Colonic mucosa (tissue), 4 donors: ENCODE measurements at regions not wholly inside any gene's neighbourhood (a gene's known extent, or its start where the extent isn't known, plus 50 kb on each side); places are given as distances from the start of the nearest gene placed in this dataset.

Source experiments
- DNase-seq: peaks from one replicate; pipeline ENCODE4 v3.0.0-alpha.2; 2020
- H3K27ac ChIP-seq: fragments of 200-600 bp; one replicate; pipeline ENCODE4 v1.8.0; 2021
- H3K27me3 ChIP-seq: fragments of 200-600 bp; one replicate; pipeline ENCODE4 v1.8.0; 2021
- H3K36me3 ChIP-seq: fragments of 200-600 bp; one replicate; pipeline ENCODE4 v1.8.0; 2021
- H3K4me1 ChIP-seq: fragments of 200-600 bp; one replicate; pipeline ENCODE4 v1.8.0; 2021; ENCODE audit warnings: mild to moderate bottlenecking
- H3K4me3 ChIP-seq: fragments of 200-600 bp; one replicate; pipeline ENCODE4 v1.8.0; 2021
- H3K9ac ChIP-seq, 2 donors: one replicate each; pipeline ENCODE4 v1.7.0; 2013; ENCODE audit warnings: control low read depth in 2 of 2, low read depth in 2 of 2, low read length in 2 of 2
- H3K9me3 ChIP-seq: fragments of 200-600 bp; one replicate; pipeline ENCODE4 v1.8.0; 2021
- CTCF ChIP-seq: fragments of 200-600 bp; IDR thresholded peaks from one replicate; pipeline ENCODE4 v1.8.0; 2022; ENCODE audit warnings: antibody characterized with exemption, mild to moderate bottlenecking
- intact Hi-C: fragments of 100-400 bp; cut with DNase I; formaldehyde crosslinking; loops from one replicate; pipeline ENCODE4 v1.14.1; 2022
- donor health status: healthy.
- donor health status: DM: no; HTN: no; CAD: no.
- donor health status: DM: no; HTN: no; CAD: no.

- no peaks in the 10 kb centered on the region for H3K36me3 ChIP-seq
- no peaks in the 10 kb centered on the region for H3K27me3 ChIP-seq
- no peak for TF ChIP-seq CTCF
- no peak overlapping the region for H3K4me3 ChIP-seq
- no peaks in the 10 kb centered on the region for H3K4me1 ChIP-seq
- no peak overlapping the region for H3K9ac ChIP-seq
- H3K9me3 ChIP-seq, result no peaks in the 10 kb centered on the region
- no peak for DNase-seq
- intact Hi-C loops, result no loop called here
- no peak overlapping the region for H3K27ac ChIP-seq
Observed at GRCh38 chr18:67818432-67818831, 301.9 kb upstream of the DSEL start.

GRCh38 chr18:67815280-67815679 is 298.8 kb upstream of the DSEL start:
- no peak for TF ChIP-seq CTCF
- Histone ChIP-seq H3K4me3 (no peak overlapping the region), H3K27me3 (no peaks in the 10 kb centered on the region), H3K9me3 (no peaks in the 10 kb centered on the region), H3K36me3 (no peaks in the 10 kb centered on the region), H3K4me1 (no peaks in the 10 kb centered on the region), H3K27ac (no peak overlapping the region), H3K9ac (no peak overlapping the region)
- intact Hi-C loops, result no loop called here
- DNase-seq, result no peak

- intact Hi-C loops, result no loop called here
- TF ChIP-seq CTCF, result no peak
- Histone ChIP-seq H3K36me3 (no peaks in the 10 kb centered on the region), H3K4me3 (no peak overlapping the region), H3K9ac (no peak overlapping the region), H3K9me3 (no peaks in the 10 kb centered on the region), H3K4me1 (no peaks in the 10 kb centered on the region), H3K27ac (no peak overlapping the region), H3K27me3 (no peaks in the 10 kb centered on the region)
- DNase-seq, result no peak
Observed at GRCh38 chr18:67813380-67814028, 297.0 kb upstream of the DSEL start.

DNA sequence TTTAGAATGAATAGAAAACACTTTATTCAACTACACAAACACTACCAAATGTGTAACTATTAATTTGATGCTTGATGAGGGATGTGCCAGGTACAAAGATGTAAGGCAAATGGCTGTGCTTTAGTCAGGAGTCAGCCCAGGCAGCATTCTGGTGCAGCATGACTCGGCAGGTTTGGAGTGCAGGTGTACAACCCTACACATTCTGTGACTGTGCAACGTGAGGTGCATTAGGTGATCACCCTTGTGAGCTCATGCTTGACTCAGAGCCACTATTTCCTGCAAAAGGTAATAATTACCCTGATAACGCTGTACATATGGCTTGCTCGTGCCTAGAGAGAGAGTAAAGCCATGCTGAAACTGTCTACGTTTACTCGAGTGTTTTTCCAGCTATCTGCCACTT is 288.7 kb upstream of the DSEL start:
- H3K27me3 ChIP-seq, result no peaks in the 10 kb centered on the region
- H3K27ac ChIP-seq, result no peak overlapping the region
- H3K9me3 ChIP-seq, result no peaks in the 10 kb centered on the region
- H3K4me1 ChIP-seq, result no peaks in the 10 kb centered on the region
- no peak overlapping the region for H3K9ac ChIP-seq
- intact Hi-C loops, result no loop called here
- H3K4me3 ChIP-seq, result no peak overlapping the region
- no peak for TF ChIP-seq CTCF
- no peak for DNase-seq
- no peaks in the 10 kb centered on the region for H3K36me3 ChIP-seq

DNA sequence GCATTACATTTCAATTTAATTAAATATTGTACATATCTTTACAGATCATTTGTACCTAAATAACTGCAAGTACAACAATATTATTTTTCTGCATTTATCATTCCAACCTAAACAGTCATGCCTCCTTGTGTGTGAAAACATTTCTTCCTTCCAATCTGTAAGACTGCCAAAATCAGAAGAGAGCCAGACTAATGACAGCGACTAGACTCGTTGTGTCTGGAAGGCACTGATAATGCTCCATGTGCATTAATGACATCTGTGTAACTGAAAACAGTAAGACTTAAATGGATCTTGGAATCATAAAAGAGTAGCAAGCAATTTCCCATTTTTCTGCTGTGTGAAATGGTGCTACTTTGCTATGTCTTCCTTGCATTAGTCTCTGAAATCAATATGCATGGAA is 278.0 kb upstream of the DSEL start:
- Histone ChIP-seq H3K4me3 (no peak overlapping the region), H3K9ac (no peak overlapping the region), H3K36me3 (no peaks in the 10 kb centered on the region), H3K27me3 (no peaks in the 10 kb centered on the region), H3K4me1 (no peaks in the 10 kb centered on the region), H3K9me3 (no peaks in the 10 kb centered on the region), H3K27ac (no peak overlapping the region)
- no peak for DNase-seq
- intact Hi-C loops, result loop anchor here (10.0 kb wide), 1 partner anchor 60 kb away; no protein-coding TSS in a partner anchor
- no peak for TF ChIP-seq CTCF
